ENCODE measurements at regions not wholly inside any gene's neighbourhood (a gene's known extent, or its start where the extent isn't known, plus 50 kb on each side); places are given as distances from the start of the nearest gene placed in this dataset.

DNA sequence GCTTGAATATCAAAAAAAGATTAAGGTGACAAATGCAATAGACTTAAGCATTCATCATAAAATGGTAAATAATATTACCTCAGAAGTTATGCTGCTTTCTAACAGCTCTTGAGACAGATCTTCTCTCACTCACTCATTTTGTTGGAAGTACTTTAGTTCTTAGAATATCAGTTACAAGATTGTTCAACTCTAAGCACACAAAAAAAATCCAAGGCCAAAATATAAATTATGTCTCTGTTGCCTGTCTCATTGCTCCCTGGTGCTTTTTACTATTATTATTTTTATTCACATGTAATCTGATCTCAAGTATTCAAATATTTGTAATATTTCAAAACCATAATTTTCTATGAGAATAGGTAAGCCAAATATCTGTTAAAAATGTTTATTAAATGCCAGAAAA lies 259.4 kb upstream of the HSF2 start:
- TF ChIP-seq, protein P1, sequence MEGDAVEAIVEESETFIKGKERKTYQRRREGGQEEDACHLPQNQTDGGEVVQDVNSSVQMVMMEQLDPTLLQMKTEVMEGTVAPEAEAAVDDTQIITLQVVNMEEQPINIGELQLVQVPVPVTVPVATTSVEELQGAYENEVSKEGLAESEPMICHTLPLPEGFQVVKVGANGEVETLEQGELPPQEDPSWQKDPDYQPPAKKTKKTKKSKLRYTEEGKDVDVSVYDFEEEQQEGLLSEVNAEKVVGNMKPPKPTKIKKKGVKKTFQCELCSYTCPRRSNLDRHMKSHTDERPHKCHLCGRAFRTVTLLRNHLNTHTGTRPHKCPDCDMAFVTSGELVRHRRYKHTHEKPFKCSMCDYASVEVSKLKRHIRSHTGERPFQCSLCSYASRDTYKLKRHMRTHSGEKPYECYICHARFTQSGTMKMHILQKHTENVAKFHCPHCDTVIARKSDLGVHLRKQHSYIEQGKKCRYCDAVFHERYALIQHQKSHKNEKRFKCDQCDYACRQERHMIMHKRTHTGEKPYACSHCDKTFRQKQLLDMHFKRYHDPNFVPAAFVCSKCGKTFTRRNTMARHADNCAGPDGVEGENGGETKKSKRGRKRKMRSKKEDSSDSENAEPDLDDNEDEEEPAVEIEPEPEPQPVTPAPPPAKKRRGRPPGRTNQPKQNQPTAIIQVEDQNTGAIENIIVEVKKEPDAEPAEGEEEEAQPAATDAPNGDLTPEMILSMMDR (IDR thresholded peaks at IDR 0.05; ENCODE audit: poor library complexity, severe bottlenecking), result no peak
- no peak for TF ChIP-seq POLR2AphosphoS5 (IDR thresholded peaks at IDR 0.05)
- TF ChIP-seq EP300 (conservative IDR thresholded peaks at IDR 0.05; ENCODE audit: poor library complexity, severe bottlenecking), result no peak
- no peak for TF ChIP-seq RAD21 (conservative IDR thresholded peaks at IDR 0.05)
